ENCODE measurements at regions not wholly inside any gene's neighbourhood (a gene's known extent, or its start where the extent isn't known, plus 50 kb on each side); places are given as distances from the start of the nearest gene placed in this dataset.

GRCh38 chr2:41856946-41857345 lies 190.9 kb upstream of the PKDCC start:
- TF ChIP-seq CTCF (IDR thresholded peaks at IDR 0.05; ENCODE audit: insufficient read depth, low read depth, low read length) (no peak), EZH2 (IDR thresholded peaks at IDR 0.05; ENCODE audit: insufficient read depth, low read length) (no peak)

Measured in astrocyte (in vitro differentiated cells and primary cell).